GM13977 (cell line): ENCODE measurements at regions not wholly inside any gene's neighbourhood (a gene's known extent, or its start where the extent isn't known, plus 50 kb on each side); places are given as distances from the start of the nearest gene placed in this dataset.

ENCODE experiments used
- DNase-seq: peaks from one replicate; pipeline ENCODE4 v3.0.0; 2012; ENCODE audit warnings: low spot score
- in situ Hi-C: fragments of 300-500 bp; cut with MboI; formaldehyde crosslinking; loops from one replicate; pipeline ENCODE4 v1.12.0; 2022; ENCODE audit warnings: low sequenced_read_pairs, low pct_unique_long_range_greater_than_20kb, mixed read lengths, inconsistent platforms; ENCODE audit not compliant: unreplicated experiment
- TF ChIP-seq, protein P1 (sequence below): IDR thresholded peaks from 2 replicates; pipeline ENCODE4 v1.5.1; 2012; ENCODE audit warnings: mild to moderate bottlenecking, control low read depth; ENCODE audit not compliant: insufficient read depth; ENCODE audit errors: extremely low read depth, missing control alignments

DNA sequence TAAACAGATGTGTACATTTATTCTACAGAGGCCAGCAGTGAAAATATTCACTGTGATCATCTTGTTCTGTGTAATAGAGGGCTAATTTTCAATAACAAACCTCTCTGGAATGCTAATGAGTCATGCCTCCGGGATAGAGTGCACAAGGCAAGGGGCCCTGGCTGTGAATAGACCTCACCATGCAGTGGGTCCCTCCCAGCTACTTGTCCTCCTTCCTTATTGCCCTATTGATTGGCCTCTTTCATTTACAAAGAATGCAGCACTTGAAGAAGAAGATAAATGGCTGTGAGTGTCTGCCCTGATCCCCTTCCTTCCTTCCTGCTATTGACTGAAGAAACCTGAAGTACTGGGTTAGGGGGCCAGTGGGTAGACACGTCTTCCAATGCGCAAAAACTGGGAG, 436.3 kb downstream of the WDR72 start:
- in situ Hi-C loops: no loop called here

DNA sequence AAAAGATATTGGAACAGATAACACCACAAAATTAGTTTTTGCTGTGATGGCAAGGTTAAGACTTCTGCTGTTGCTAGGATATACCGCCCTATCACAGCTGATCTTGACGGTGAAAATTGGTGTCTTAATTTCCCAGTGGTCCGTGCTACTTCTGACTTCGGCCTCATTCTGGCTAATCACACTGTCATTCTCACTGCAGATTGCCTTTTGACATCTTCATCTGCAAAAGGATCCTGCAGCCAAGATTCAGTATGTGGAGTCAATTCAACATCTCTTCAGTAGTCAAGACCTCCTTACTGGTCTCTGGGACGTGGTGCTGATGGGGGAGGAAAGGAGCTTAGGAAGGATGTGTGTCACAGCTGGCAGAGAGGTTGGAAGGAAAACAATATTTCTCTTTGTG, 438.6 kb downstream of the WDR72 start:
- in situ Hi-C loops: no loop called here
- TF ChIP-seq, protein P1, sequence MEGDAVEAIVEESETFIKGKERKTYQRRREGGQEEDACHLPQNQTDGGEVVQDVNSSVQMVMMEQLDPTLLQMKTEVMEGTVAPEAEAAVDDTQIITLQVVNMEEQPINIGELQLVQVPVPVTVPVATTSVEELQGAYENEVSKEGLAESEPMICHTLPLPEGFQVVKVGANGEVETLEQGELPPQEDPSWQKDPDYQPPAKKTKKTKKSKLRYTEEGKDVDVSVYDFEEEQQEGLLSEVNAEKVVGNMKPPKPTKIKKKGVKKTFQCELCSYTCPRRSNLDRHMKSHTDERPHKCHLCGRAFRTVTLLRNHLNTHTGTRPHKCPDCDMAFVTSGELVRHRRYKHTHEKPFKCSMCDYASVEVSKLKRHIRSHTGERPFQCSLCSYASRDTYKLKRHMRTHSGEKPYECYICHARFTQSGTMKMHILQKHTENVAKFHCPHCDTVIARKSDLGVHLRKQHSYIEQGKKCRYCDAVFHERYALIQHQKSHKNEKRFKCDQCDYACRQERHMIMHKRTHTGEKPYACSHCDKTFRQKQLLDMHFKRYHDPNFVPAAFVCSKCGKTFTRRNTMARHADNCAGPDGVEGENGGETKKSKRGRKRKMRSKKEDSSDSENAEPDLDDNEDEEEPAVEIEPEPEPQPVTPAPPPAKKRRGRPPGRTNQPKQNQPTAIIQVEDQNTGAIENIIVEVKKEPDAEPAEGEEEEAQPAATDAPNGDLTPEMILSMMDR: no peak
- DNase-seq: no peak

More for the DNA sequence above, 436.3 kb downstream of the WDR72 start:
- TF ChIP-seq, protein P1: no peak
- no peak for DNase-seq

DNA sequence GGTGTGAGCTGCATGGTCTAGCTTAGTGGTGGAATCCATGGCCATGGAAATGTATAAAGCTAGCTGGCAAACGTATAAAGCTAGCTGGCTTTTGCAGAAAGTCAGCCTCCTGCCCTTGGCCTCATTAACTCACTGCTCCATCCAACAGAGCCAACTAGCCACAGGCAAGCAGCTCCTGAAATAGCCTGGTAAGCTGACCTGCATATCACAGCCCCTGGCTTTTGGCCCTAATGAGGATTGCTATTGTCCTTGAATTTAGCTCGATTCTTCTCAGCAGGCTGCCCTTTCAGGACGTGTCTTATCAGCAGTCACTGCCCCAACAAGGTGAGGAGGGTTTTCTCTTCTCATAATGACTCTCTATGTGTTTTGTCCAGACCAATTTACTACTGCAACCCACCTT, 446.8 kb downstream of the WDR72 start:
- DNase-seq: no peak
- TF ChIP-seq, protein P1: no peak
- in situ Hi-C loops: no loop called here

DNA sequence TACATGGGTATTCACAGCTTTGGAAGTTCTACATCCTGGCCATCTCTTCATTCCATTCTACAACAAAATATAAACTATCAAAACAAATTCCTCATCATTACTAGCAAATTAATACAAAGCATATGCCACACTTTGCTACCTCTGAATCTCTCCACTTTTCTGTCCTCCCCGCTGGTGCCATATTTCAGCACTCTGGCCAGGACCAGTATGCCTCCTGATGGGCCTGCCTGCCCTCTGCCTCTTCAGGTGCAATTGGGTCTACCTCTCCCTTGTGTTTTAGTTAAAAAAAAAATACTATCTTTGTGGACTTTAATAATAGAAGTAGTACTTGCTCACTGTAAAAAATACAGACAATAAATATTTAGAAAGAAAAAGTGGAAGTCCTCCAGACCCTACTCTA, 448.8 kb downstream of the WDR72 start:
- TF ChIP-seq, protein P1: no peak
- DNase-seq: no peak
- in situ Hi-C loops: no loop called here

DNA sequence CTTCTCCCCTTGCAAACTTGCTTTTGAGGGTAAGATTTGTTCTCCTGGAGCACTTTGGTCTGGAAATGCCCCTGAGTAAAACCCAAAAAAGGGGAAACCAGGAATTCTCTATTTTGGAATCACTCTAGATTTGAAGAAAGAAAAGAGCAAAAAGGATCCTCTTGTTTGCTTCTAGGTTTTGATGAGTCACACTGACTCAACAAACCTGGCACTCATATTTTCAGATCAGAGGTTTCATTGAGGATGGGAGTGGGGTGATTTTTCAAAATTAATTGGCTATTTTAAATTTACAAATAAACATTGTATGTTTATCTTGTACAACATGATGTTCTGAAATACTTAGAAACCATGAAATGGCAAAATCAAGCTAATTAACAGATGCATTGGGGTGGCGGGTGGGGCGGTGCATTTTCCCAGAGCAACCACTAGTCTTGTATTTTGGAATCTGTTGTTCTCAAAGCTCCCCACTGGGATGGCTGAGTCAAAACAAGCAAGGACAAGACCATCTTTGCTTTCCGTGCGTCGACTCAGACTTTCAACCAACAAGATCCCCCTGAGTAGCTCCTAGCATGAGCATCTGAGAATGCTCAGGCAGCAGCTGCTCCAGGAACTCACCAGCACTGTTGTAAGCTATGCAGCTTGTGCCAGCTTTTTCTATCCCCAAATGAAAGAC, 451.4 kb downstream of the WDR72 start:
- DNase-seq: no peak
- in situ Hi-C loops: no loop called here
- TF ChIP-seq, protein P1: no peak

DNA sequence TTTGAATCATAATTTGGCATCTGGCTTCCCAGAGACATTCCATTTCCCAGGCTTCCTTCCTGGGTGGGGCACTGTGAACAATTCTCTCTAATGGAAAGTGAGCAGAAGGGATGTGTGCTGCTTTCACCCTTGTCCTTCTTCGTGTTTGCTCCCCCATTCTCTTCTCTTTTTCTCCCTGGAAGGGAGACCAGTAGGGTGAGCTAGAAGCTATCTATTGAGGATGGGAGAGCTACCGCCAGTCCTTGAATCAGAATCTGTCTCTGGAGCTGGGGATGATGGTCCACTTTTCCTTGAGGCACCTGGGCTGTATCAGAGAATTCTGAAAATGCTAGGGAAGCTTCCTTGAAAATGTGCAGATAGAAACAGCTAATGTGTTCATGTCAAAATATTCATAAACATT, 453.9 kb downstream of the WDR72 start:
- TF ChIP-seq, protein P1: no peak
- in situ Hi-C loops: no loop called here
- no peak for DNase-seq
